ENCODE measurements at regions not wholly inside any gene's neighbourhood (a gene's known extent, or its start where the extent isn't known, plus 50 kb on each side); places are given as distances from the start of the nearest gene placed in this dataset.

GRCh38 chr2:6780765-6781274, 84.9 kb downstream of the CMPK2 start:
- Histone ChIP-seq H2AK5ac (ENCODE audit: insufficient read length, low read length) (no peak overlapping the region), H3K4ac (ENCODE audit: low read depth, low read length) (no peak overlapping the region), H3K56ac (ENCODE audit: insufficient read length, low read depth, low read length) (no peak overlapping the region), H2BK15ac (ENCODE audit: low read depth, low read length) (no peak overlapping the region), H3K79me2 (ENCODE audit: insufficient read depth, low read length) (no peaks in the 10 kb centered on the region), H2BK12ac (ENCODE audit: insufficient read length, low read depth, low read length) (no peak overlapping the region), H3K4me2 (ENCODE audit: insufficient read depth, insufficient read length, low read length) (no peak overlapping the region), H3K14ac (ENCODE audit: insufficient read depth, low read length) (no peak overlapping the region), H4K5ac (ENCODE audit: insufficient read length, low read depth, low read length) (no peak overlapping the region), H4K8ac (replicated peaks; ENCODE audit: insufficient read length, low read depth, low read length) (no peak overlapping the region), H3K23me2 (ENCODE audit: insufficient read length, low read depth, low read length, poor library complexity, severe bottlenecking) (no peaks in the 10 kb centered on the region), H3K9ac (ENCODE audit: extremely low read depth, insufficient read length, low read length) (no peak overlapping the region), H3K27me3 (ENCODE audit: insufficient read depth, low read length) (no peaks in the 10 kb centered on the region), H2BK120ac (ENCODE audit: low read depth, low read length, poor library complexity, severe bottlenecking) (no peak overlapping the region), H4K20me1 (ENCODE audit: control insufficient read depth, insufficient read depth, insufficient read length) (no peaks in the 10 kb centered on the region), H3K27ac (ENCODE audit: insufficient read length, low read depth, low read length) (no peak overlapping the region), H4K91ac (ENCODE audit: insufficient read length, low read depth, low read length) (no peak overlapping the region), H3K23ac (ENCODE audit: insufficient read length, low read depth, low read length) (no peak overlapping the region), H2BK5ac (ENCODE audit: insufficient read length, low read length) (no peak overlapping the region), H3K4me1 (ENCODE audit: insufficient read depth, low read length) (no peaks in the 10 kb centered on the region), H3K18ac (ENCODE audit: insufficient read length, low read depth, low read length) (no peak overlapping the region), H3K9me3 (ENCODE audit: control insufficient read depth, low read depth, low read length) (no peaks in the 10 kb centered on the region), H2BK20ac (ENCODE audit: low read depth, low read length, poor library complexity, severe bottlenecking) (no peak overlapping the region), H3T11ph (ENCODE audit: low read length) (no peak overlapping the region), H3K79me1 (ENCODE audit: insufficient read depth, low read depth, low read length, poor library complexity, severe bottlenecking) (no peaks in the 10 kb centered on the region), H2AFZ (ENCODE audit: low read length) (no peak overlapping the region)
- peaks cover 2 to 7% (median 2%) of the 10 kb centered on the region in 3 experiments; a peak in 4 of 7 replicates for H3K36me3 Mint-ChIP-seq (ENCODE audit: insufficient read depth in 1 of 3, low read depth in 3 of 3)
- H3K4me1 Mint-ChIP-seq = no peaks in the 10 kb centered on the region
- TF ChIP-seq CTCF (conservative IDR thresholded peaks at IDR 0.05) = no peak
- H3K4me3 Mint-ChIP-seq = no peak overlapping the region
- WGBS (ENCODE audit: extremely low coverage, insufficient read length, low lambda C conversion rate) = no CpG with 5 or more reads among the region's 8 CpGs
- H3K27ac Mint-ChIP-seq = no peak overlapping the region
- H3K9me3 Mint-ChIP-seq = peaks cover 4 to 10% of the 10 kb centered on the region in 2 experiments
- H3K27me3 Mint-ChIP-seq (ENCODE audit: low read depth) = peaks cover 2% of the 10 kb centered on the region
- DNase-seq = no peak

Data from H9 (cell line).